H9 (cell line): ENCODE measurements at regions not wholly inside any gene's neighbourhood (a gene's known extent, or its start where the extent isn't known, plus 50 kb on each side); places are given as distances from the start of the nearest gene placed in this dataset.

Experiments used
- DNase-seq: peaks from one replicate; pipeline ENCODE4 v3.0.0-alpha.2; 2017
- H2AFZ ChIP-seq: one replicate; pipeline ENCODE4 v1.6.1; 2013; ENCODE audit warnings: mild to moderate bottlenecking, low read length, control low read depth, moderate library complexity
- H2AK5ac ChIP-seq: 2 replicates; pipeline ENCODE4 v1.6.1; 2013; ENCODE audit warnings: low read length, control low read depth, mixed read lengths; ENCODE audit not compliant: insufficient read length
- H2BK120ac ChIP-seq: one replicate; pipeline ENCODE4 v1.6.1; 2013; ENCODE audit warnings: low read depth, mild to moderate bottlenecking, low read length, control low read depth, inconsistent platforms; ENCODE audit not compliant: poor library complexity, severe bottlenecking
- H2BK12ac ChIP-seq: 2 replicates; pipeline ENCODE4 v1.6.1; 2013; ENCODE audit warnings: low read length, control low read depth, mixed read lengths, low read depth; ENCODE audit not compliant: insufficient read length
- H2BK15ac ChIP-seq: 2 replicates; pipeline ENCODE4 v1.6.1; 2013; ENCODE audit warnings: low read depth, low read length, control low read depth
- H2BK20ac ChIP-seq: one replicate; pipeline ENCODE4 v1.6.1; 2013; ENCODE audit warnings: low read depth, mild to moderate bottlenecking, low read length, control low read depth, inconsistent platforms; ENCODE audit not compliant: poor library complexity, severe bottlenecking
- H2BK5ac ChIP-seq: 2 replicates; pipeline ENCODE4 v1.6.1; 2013; ENCODE audit warnings: low read length, control low read depth, mixed read lengths; ENCODE audit not compliant: insufficient read length
- H3K14ac ChIP-seq: 2 replicates; pipeline ENCODE4 v1.6.1; 2013; ENCODE audit warnings: low read length, control low read depth; ENCODE audit not compliant: insufficient read depth
- H3K18ac ChIP-seq: 2 replicates; pipeline ENCODE4 v1.6.1; 2013; ENCODE audit warnings: low read depth, mild to moderate bottlenecking, mixed read lengths, low read length, control low read depth; ENCODE audit not compliant: insufficient read length
- H3K23ac ChIP-seq: 2 replicates; pipeline ENCODE4 v1.6.1; 2013; ENCODE audit warnings: low read length, control low read depth, mixed read lengths, low read depth; ENCODE audit not compliant: insufficient read length
- H3K23me2 ChIP-seq: 2 replicates; pipeline ENCODE4 v1.6.1; 2013; ENCODE audit warnings: low read depth, mild to moderate bottlenecking, mixed read lengths, low read length, control low read depth; ENCODE audit not compliant: insufficient read length, poor library complexity, severe bottlenecking
- H3K27ac ChIP-seq: 2 replicates; pipeline ENCODE4 v1.5.1; 2013; ENCODE audit warnings: low read length, control low read depth, mixed read lengths, low read depth; ENCODE audit not compliant: insufficient read length
- H3K27me3 ChIP-seq: 2 replicates; pipeline ENCODE4 v1.6.1; 2013; ENCODE audit warnings: low read length, control low read depth, inconsistent platforms; ENCODE audit not compliant: insufficient read depth
- H3K4ac ChIP-seq: 2 replicates; pipeline ENCODE4 v1.6.1; 2013; ENCODE audit warnings: low read depth, mild to moderate bottlenecking, control low read depth, inconsistent platforms, low read length, moderate library complexity
- H3K4me1 ChIP-seq: 2 replicates; pipeline ENCODE4 v1.6.1; 2013; ENCODE audit warnings: low read length, control low read depth, inconsistent platforms; ENCODE audit not compliant: insufficient read depth
- H3K4me2 ChIP-seq: 2 replicates; pipeline ENCODE4 v1.6.1; 2013; ENCODE audit warnings: low read length, control low read depth, mixed read lengths; ENCODE audit not compliant: insufficient read length, insufficient read depth
- H3K56ac ChIP-seq: 2 replicates; pipeline ENCODE4 v1.6.1; 2013; ENCODE audit warnings: low read depth, mild to moderate bottlenecking, mixed read lengths, low read length, control low read depth; ENCODE audit not compliant: insufficient read length
- H3K79me1 ChIP-seq: 2 replicates; pipeline ENCODE4 v1.6.1; 2013; ENCODE audit warnings: low read depth, mild to moderate bottlenecking, moderate library complexity, low read length, control low read depth, inconsistent platforms; ENCODE audit not compliant: insufficient read depth, poor library complexity, severe bottlenecking
- H3K79me2 ChIP-seq: 2 replicates; pipeline ENCODE4 v1.6.1; 2013; ENCODE audit warnings: low read length, control low read depth, inconsistent platforms; ENCODE audit not compliant: insufficient read depth
- H3K9ac ChIP-seq: 2 replicates; pipeline ENCODE4 v1.6.1; 2013; ENCODE audit warnings: low read length, control low read depth, mixed read lengths; ENCODE audit not compliant: insufficient read length; ENCODE audit errors: extremely low read depth
- H3K9me3 ChIP-seq: one replicate; pipeline ENCODE4 v1.6.1; 2013; ENCODE audit warnings: low read depth, low read length, inconsistent platforms; ENCODE audit not compliant: control insufficient read depth
- H3T11ph ChIP-seq: one replicate; pipeline ENCODE4 v1.6.1; 2013; ENCODE audit warnings: mild to moderate bottlenecking, low read length, control low read depth, inconsistent platforms
- H4K20me1 ChIP-seq: one replicate; pipeline ENCODE4 v1.6.1; 2013; ENCODE audit not compliant: control insufficient read depth, insufficient read length, insufficient read depth
- H4K5ac ChIP-seq: 2 replicates; pipeline ENCODE4 v1.6.1; 2013; ENCODE audit warnings: low read depth, mild to moderate bottlenecking, mixed read lengths, low read length, control low read depth; ENCODE audit not compliant: insufficient read length
- H4K8ac ChIP-seq: replicated peaks from 2 replicates; pipeline ENCODE4 v1.6.1; 2013; ENCODE audit warnings: low read length, control low read depth, mixed read lengths, low read depth; ENCODE audit not compliant: insufficient read length
- H4K91ac ChIP-seq: 2 replicates; pipeline ENCODE4 v1.6.1; 2013; ENCODE audit warnings: low read depth, mild to moderate bottlenecking, moderate library complexity, mixed read lengths, low read length, control low read depth; ENCODE audit not compliant: insufficient read length
- H3K27ac Mint-ChIP-seq, 3 experiments: 2 replicates in 2 of 3; 3 replicates in 1 of 3; pipeline ENCODE4 v1.8.0; 2020 to 2021; ENCODE audit warnings: mixed read lengths in 3 of 3, mild to moderate bottlenecking in 1 of 3, moderate library complexity in 1 of 3
- H3K27me3 Mint-ChIP-seq: 2 replicates; pipeline ENCODE4 v1.8.0; 2021; ENCODE audit warnings: low read depth, mild to moderate bottlenecking, moderate library complexity, mixed read lengths
- H3K36me3 Mint-ChIP-seq, 3 experiments: 2 replicates in 2 of 3; 3 replicates in 1 of 3; pipeline ENCODE4 v1.8.0; 2020 to 2021; ENCODE audit warnings: low read depth in 3 of 3, mixed read lengths in 3 of 3; ENCODE audit not compliant: insufficient read depth in 1 of 3
- H3K4me1 Mint-ChIP-seq, 2 experiments: 2 replicates each; pipeline ENCODE4 v1.8.0; 2020; ENCODE audit warnings: mixed read lengths in 2 of 2
- H3K4me3 Mint-ChIP-seq, 2 experiments: 2 replicates in 1 of 2; 3 replicates in 1 of 2; pipeline ENCODE4 v1.8.0; 2020 to 2021; ENCODE audit warnings: mild to moderate bottlenecking in 2 of 2, mixed read lengths in 2 of 2, moderate library complexity in 1 of 2
- H3K9me3 Mint-ChIP-seq, 2 experiments: 2 replicates in 1 of 2; 3 replicates in 1 of 2; pipeline ENCODE4 v1.8.0; 2020; ENCODE audit warnings: mild to moderate bottlenecking in 2 of 2, mixed read lengths in 2 of 2, moderate library complexity in 1 of 2
- WGBS: extraction: QIAGEN DNeasy Blood & Tissue Kit; methylation state at CpG from one replicate; pipeline ENCODE4 v1.1.7; 2013; ENCODE audit warnings: missing lambda C conversion rate, low lambda C conversion rate, mixed read lengths; ENCODE audit not compliant: insufficient read length; ENCODE audit errors: extremely low coverage; 5-methylcytosine and 5-hydroxymethylcytosine counted together
- TF ChIP-seq, protein P1 (sequence below): fragments of 200-600 bp; sonication (generic); conservative IDR thresholded peaks from 3 replicates; pipeline ENCODE4 v1.8.0; 2021; ENCODE audit warnings: antibody characterized with exemption, mild to moderate bottlenecking

GRCh38 chr10:78581133-78581694 lies 487.6 kb upstream of the ZMIZ1 start:
- Histone ChIP-seq H3K4ac (no peak overlapping the region), H2AFZ (no peak overlapping the region), H3K4me1 (no peaks in the 10 kb centered on the region), H4K8ac (no peak overlapping the region), H3K27ac (no peak overlapping the region), H2BK20ac (no peak overlapping the region), H3K23me2 (no peaks in the 10 kb centered on the region), H3K79me2 (no peaks in the 10 kb centered on the region), H3K27me3 (no peaks in the 10 kb centered on the region), H2BK120ac (no peak overlapping the region), H2BK5ac (no peak overlapping the region), H3K4me2 (no peak overlapping the region), H3K23ac (no peak overlapping the region), H2BK15ac (no peak overlapping the region), H4K5ac (no peak overlapping the region), H3T11ph (no peak overlapping the region), H3K79me1 (no peaks in the 10 kb centered on the region), H3K9me3 (no peaks in the 10 kb centered on the region), H2BK12ac (no peak overlapping the region), H3K18ac (no peak overlapping the region), H4K20me1 (no peaks in the 10 kb centered on the region), H3K9ac (no peak overlapping the region), H4K91ac (no peak overlapping the region), H2AK5ac (no peak overlapping the region), H3K56ac (no peak overlapping the region), H3K14ac (no peak overlapping the region)
- Mint-ChIP-seq H3K27ac (no peak overlapping the region), H3K27me3 (peaks cover 3% of the 10 kb centered on the region), H3K36me3 (no peaks in the 10 kb centered on the region), H3K4me1 (peaks cover 5 to 12% of the 10 kb centered on the region in 2 experiments; a peak in 3 of 4 replicates), H3K9me3 (no peaks in the 10 kb centered on the region), H3K4me3 (no peak overlapping the region)
- DNase-seq, result no peak
- TF ChIP-seq, protein P1, sequence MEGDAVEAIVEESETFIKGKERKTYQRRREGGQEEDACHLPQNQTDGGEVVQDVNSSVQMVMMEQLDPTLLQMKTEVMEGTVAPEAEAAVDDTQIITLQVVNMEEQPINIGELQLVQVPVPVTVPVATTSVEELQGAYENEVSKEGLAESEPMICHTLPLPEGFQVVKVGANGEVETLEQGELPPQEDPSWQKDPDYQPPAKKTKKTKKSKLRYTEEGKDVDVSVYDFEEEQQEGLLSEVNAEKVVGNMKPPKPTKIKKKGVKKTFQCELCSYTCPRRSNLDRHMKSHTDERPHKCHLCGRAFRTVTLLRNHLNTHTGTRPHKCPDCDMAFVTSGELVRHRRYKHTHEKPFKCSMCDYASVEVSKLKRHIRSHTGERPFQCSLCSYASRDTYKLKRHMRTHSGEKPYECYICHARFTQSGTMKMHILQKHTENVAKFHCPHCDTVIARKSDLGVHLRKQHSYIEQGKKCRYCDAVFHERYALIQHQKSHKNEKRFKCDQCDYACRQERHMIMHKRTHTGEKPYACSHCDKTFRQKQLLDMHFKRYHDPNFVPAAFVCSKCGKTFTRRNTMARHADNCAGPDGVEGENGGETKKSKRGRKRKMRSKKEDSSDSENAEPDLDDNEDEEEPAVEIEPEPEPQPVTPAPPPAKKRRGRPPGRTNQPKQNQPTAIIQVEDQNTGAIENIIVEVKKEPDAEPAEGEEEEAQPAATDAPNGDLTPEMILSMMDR, result no peak
- no CpG with 5 or more reads among the region's 4 CpGs for WGBS
